Stimulated activated naive B cell treated with anti-CD40 and anti-IgM and Interleukin-4, amounts not matched to agents 10 μg/mL and 1 μg/mL and 100 μg/mL, for 72 hours (primary cell): ENCODE measurements at regions not wholly inside any gene's neighbourhood (a gene's known extent, or its start where the extent isn't known, plus 50 kb on each side); places are given as distances from the start of the nearest gene placed in this dataset.

Source experiments
- ATAC-seq, 2 donors: fragments of 150-1000 bp; cut with Tn5 transposase; replicated peaks; 2 replicates each; pipeline ENCODE4 v1.10.0; 2021; ENCODE audit warnings: moderate library complexity in 1 of 2
- DNase-seq: peaks from one replicate; pipeline ENCODE4 v3.0.0; 2021
- H3K27ac Mint-ChIP-seq: one replicate; pipeline ENCODE4 v1.8.0; 2022; ENCODE audit warnings: mild to moderate bottlenecking, mixed read lengths
- H3K27me3 Mint-ChIP-seq, 2 donors: one replicate each; pipeline ENCODE4 v1.8.0; 2022; ENCODE audit warnings: mixed read lengths in 2 of 2
- H3K36me3 Mint-ChIP-seq, 2 donors: one replicate each; pipeline ENCODE4 v1.8.0; 2022; ENCODE audit warnings: mixed read lengths in 2 of 2, mild to moderate bottlenecking in 1 of 2
- H3K4me1 Mint-ChIP-seq, 2 donors: one replicate each; pipeline ENCODE4 v1.8.0; 2022; ENCODE audit warnings: mixed read lengths in 2 of 2, mild to moderate bottlenecking in 1 of 2
- H3K4me3 Mint-ChIP-seq, 2 donors: one replicate each; pipeline ENCODE4 v1.8.0; 2022; ENCODE audit warnings: mild to moderate bottlenecking in 2 of 2, mixed read lengths in 2 of 2, moderate library complexity in 1 of 2
- H3K9me3 Mint-ChIP-seq, 2 donors: one replicate each; pipeline ENCODE4 v1.8.0; 2022; ENCODE audit warnings: mixed read lengths in 2 of 2, mild to moderate bottlenecking in 1 of 2

GRCh38 chr17:72223866-72224291 is 103.1 kb downstream of the SOX9 start:
- Mint-ChIP-seq H3K27ac (no peak overlapping the region), H3K4me3 (no peak overlapping the region), H3K36me3 (no peaks in the 10 kb centered on the region), H3K27me3 (peaks cover 17 to 22% of the 10 kb centered on the region in 2 donors), H3K4me1 (no peaks in the 10 kb centered on the region), H3K9me3 (peaks cover 0 to 12% of the 10 kb centered on the region in 2 donors)
- DNase-seq, result no peak
- ATAC-seq, result no peak

- Mint-ChIP-seq H3K4me1 (no peaks in the 10 kb centered on the region), H3K27me3 (no peaks in the 10 kb centered on the region), H3K27ac (no peak overlapping the region), H3K4me3 (no peak overlapping the region), H3K36me3 (no peaks in the 10 kb centered on the region), H3K9me3 (peaks cover 0 to 11% of the 10 kb centered on the region in 2 donors)
- DNase-seq, result no peak
- no peak for ATAC-seq
These were observed 105.5 kb downstream of the SOX9 start for GRCh38 chr17:72226322-72226721.

GRCh38 chr17:72233986-72234385 is 113.2 kb downstream of the SOX9 start:
- Mint-ChIP-seq H3K27ac (no peak overlapping the region), H3K27me3 (no peaks in the 10 kb centered on the region), H3K9me3 (peaks cover 0 to 3% of the 10 kb centered on the region in 2 donors), H3K36me3 (peaks cover 0 to 2% of the 10 kb centered on the region in 2 donors), H3K4me1 (no peaks in the 10 kb centered on the region), H3K4me3 (no peak overlapping the region)
- DNase-seq (no peak), ATAC-seq (no peak)

- H3K9me3 Mint-ChIP-seq, result peaks cover 4 to 5% of the 10 kb centered on the region in 2 donors
- no peak overlapping the region for H3K4me3 Mint-ChIP-seq
- no peaks in the 10 kb centered on the region for H3K4me1 Mint-ChIP-seq
- peaks cover 0 to 2% of the 10 kb centered on the region in 2 donors for H3K36me3 Mint-ChIP-seq
- ATAC-seq (no peak), DNase-seq (no peak)
- H3K27me3 Mint-ChIP-seq, result no peaks in the 10 kb centered on the region
- no peak overlapping the region for H3K27ac Mint-ChIP-seq
These were observed 114.2 kb downstream of the SOX9 start for GRCh38 chr17:72234985-72235384.

GRCh38 chr17:72236980-72237633 is 116.3 kb downstream of the SOX9 start:
- peaks cover 0 to 2% of the 10 kb centered on the region in 2 donors for H3K36me3 Mint-ChIP-seq
- H3K27me3 Mint-ChIP-seq, result no peaks in the 10 kb centered on the region
- no peaks in the 10 kb centered on the region for H3K4me1 Mint-ChIP-seq
- no peak overlapping the region for H3K4me3 Mint-ChIP-seq
- DNase-seq (no peak), ATAC-seq (no peak)
- H3K9me3 Mint-ChIP-seq, result peaks cover 7 to 8% of the 10 kb centered on the region in 2 donors
- H3K27ac Mint-ChIP-seq, result no peak overlapping the region

GRCh38 chr17:72238157-72238673 is 117.4 kb downstream of the SOX9 start:
- H3K4me1 Mint-ChIP-seq, result no peaks in the 10 kb centered on the region
- no peak overlapping the region for H3K4me3 Mint-ChIP-seq
- H3K9me3 Mint-ChIP-seq, result peaks cover 10 to 13% of the 10 kb centered on the region in 2 donors
- H3K27me3 Mint-ChIP-seq, result no peaks in the 10 kb centered on the region
- DNase-seq, result no peak
- H3K27ac Mint-ChIP-seq, result no peak overlapping the region
- H3K36me3 Mint-ChIP-seq, result peaks cover 0 to 2% of the 10 kb centered on the region in 2 donors
- ATAC-seq, result no peak

GRCh38 chr17:72239548-72239947 is 118.7 kb downstream of the SOX9 start:
- no peak overlapping the region for H3K27ac Mint-ChIP-seq
- ATAC-seq (no peak), DNase-seq (no peak)
- H3K36me3 Mint-ChIP-seq, result peaks cover 0 to 2% of the 10 kb centered on the region in 2 donors
- peaks cover 10 to 22% of the 10 kb centered on the region in 2 donors for H3K9me3 Mint-ChIP-seq
- H3K4me1 Mint-ChIP-seq, result no peaks in the 10 kb centered on the region
- no peak overlapping the region for H3K4me3 Mint-ChIP-seq
- H3K27me3 Mint-ChIP-seq, result no peaks in the 10 kb centered on the region

GRCh38 chr17:72240333-72240732 is 119.5 kb downstream of the SOX9 start:
- H3K9me3 Mint-ChIP-seq, result peaks cover 10 to 22% of the 10 kb centered on the region in 2 donors
- H3K4me1 Mint-ChIP-seq, result no peaks in the 10 kb centered on the region
- no peak overlapping the region for H3K4me3 Mint-ChIP-seq
- DNase-seq (no peak), ATAC-seq (no peak)
- H3K27ac Mint-ChIP-seq, result no peak overlapping the region
- no peaks in the 10 kb centered on the region for H3K27me3 Mint-ChIP-seq
- peaks cover 0 to 2% of the 10 kb centered on the region in 2 donors for H3K36me3 Mint-ChIP-seq

GRCh38 chr17:72244494-72244893 is 123.7 kb downstream of the SOX9 start:
- Mint-ChIP-seq H3K4me3 (no peak overlapping the region), H3K27me3 (no peaks in the 10 kb centered on the region), H3K9me3 (peaks cover 7 to 22% of the 10 kb centered on the region in 2 donors), H3K36me3 (no peaks in the 10 kb centered on the region), H3K4me1 (no peaks in the 10 kb centered on the region), H3K27ac (no peak overlapping the region)
- DNase-seq (no peak), ATAC-seq (no peak)

- Mint-ChIP-seq H3K36me3 (no peaks in the 10 kb centered on the region), H3K4me1 (no peaks in the 10 kb centered on the region), H3K4me3 (no peak overlapping the region), H3K27ac (no peak overlapping the region), H3K9me3 (peaks cover 5 to 19% of the 10 kb centered on the region in 2 donors), H3K27me3 (no peaks in the 10 kb centered on the region)
- DNase-seq, result no peak
- ATAC-seq, result no peak
These were observed 124.1 kb downstream of the SOX9 start for GRCh38 chr17:72244956-72245355.

GRCh38 chr17:72249441-72249840 is 128.6 kb downstream of the SOX9 start:
- H3K27ac Mint-ChIP-seq, result no peak overlapping the region
- H3K9me3 Mint-ChIP-seq, result peaks cover 6 to 9% of the 10 kb centered on the region in 2 donors
- no peaks in the 10 kb centered on the region for H3K36me3 Mint-ChIP-seq
- DNase-seq, result no peak
- no peak for ATAC-seq
- no peaks in the 10 kb centered on the region for H3K4me1 Mint-ChIP-seq
- H3K27me3 Mint-ChIP-seq, result no peaks in the 10 kb centered on the region
- no peak overlapping the region for H3K4me3 Mint-ChIP-seq

- Mint-ChIP-seq H3K27me3 (no peaks in the 10 kb centered on the region), H3K27ac (no peak overlapping the region), H3K4me1 (no peaks in the 10 kb centered on the region), H3K4me3 (no peak overlapping the region), H3K9me3 (peaks cover 4 to 10% of the 10 kb centered on the region in 2 donors), H3K36me3 (no peaks in the 10 kb centered on the region)
- no peak for ATAC-seq
- no peak for DNase-seq
These were observed 129.4 kb downstream of the SOX9 start for GRCh38 chr17:72250206-72250605.

- no peak for DNase-seq
- Mint-ChIP-seq H3K27me3 (no peaks in the 10 kb centered on the region), H3K4me1 (no peaks in the 10 kb centered on the region), H3K27ac (no peak overlapping the region), H3K36me3 (no peaks in the 10 kb centered on the region), H3K4me3 (no peak overlapping the region), H3K9me3 (peaks cover 4 to 11% of the 10 kb centered on the region in 2 donors)
- ATAC-seq, result no peak
These were observed 132.8 kb downstream of the SOX9 start for GRCh38 chr17:72253597-72253996.

GRCh38 chr17:72254808-72255449 is 134.1 kb downstream of the SOX9 start:
- no peak for ATAC-seq
- Mint-ChIP-seq H3K36me3 (no peaks in the 10 kb centered on the region), H3K27ac (no peak overlapping the region), H3K4me3 (no peak overlapping the region), H3K4me1 (no peaks in the 10 kb centered on the region), H3K9me3 (peaks cover 4 to 11% of the 10 kb centered on the region in 2 donors), H3K27me3 (no peaks in the 10 kb centered on the region)
- no peak for DNase-seq

- no peaks in the 10 kb centered on the region for H3K27me3 Mint-ChIP-seq
- no peaks in the 10 kb centered on the region for H3K36me3 Mint-ChIP-seq
- DNase-seq (no peak), ATAC-seq (no peak)
- H3K9me3 Mint-ChIP-seq, result peaks cover 4 to 9% of the 10 kb centered on the region in 2 donors
- no peaks in the 10 kb centered on the region for H3K4me1 Mint-ChIP-seq
- H3K4me3 Mint-ChIP-seq, result no peak overlapping the region
- H3K27ac Mint-ChIP-seq, result no peak overlapping the region
These were observed 134.7 kb downstream of the SOX9 start for GRCh38 chr17:72255481-72255880.
